ENCODE measurements at regions not wholly inside any gene's neighbourhood (a gene's known extent, or its start where the extent isn't known, plus 50 kb on each side); places are given as distances from the start of the nearest gene placed in this dataset.

GRCh38 chr18:54717673-54718407 lies 110.4 kb upstream of the RAB27B start:
- DNase-seq = no peak

DNA sequence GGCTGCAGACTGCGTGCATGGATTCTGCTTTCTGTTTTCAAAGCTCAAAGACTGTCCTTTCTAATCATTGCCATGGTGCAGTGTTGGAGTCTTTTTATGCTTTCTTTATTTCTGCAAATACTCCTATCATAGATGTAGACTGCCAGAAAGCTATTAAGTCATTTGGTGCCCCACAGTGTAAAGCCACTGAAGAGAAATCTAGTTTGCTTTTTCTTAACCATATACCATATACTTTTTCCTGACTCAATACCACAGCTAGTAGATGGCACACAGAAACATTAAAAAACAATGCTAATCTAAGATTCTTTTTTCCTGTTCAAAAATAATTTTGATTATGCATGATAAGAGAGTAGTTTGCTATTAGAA lies 109.9 kb upstream of the RAB27B start:
- DNase-seq = no peak

- DNase-seq = no peak
Measured at GRCh38 chr18:54720620-54721019, 107.7 kb upstream of the RAB27B start.

DNA sequence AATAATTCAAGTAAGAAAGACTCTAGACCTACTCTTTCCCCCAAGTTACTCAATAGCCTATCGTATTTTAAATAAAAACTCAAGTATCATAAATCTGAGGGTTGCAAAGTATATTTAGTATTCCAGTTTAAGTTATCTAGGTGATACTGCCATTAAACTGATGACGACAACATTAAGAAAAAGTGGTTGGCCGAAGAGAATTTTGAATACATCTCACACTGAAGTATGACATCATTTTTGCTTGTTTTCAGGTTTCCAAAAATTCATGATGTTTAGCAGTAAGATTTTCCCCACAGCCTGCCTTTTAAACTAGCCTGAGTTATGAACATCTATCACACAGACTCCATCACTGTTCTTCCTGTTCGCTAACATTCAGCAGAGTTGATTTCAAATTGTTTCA lies 102.1 kb upstream of the RAB27B start:
- no peak for DNase-seq

- DNase-seq = no peak
Measured at GRCh38 chr18:54734059-54734458, 94.2 kb upstream of the RAB27B start.

- DNase-seq = no peak
Measured at GRCh38 chr18:54736981-54737380, 91.3 kb upstream of the RAB27B start.

DNA sequence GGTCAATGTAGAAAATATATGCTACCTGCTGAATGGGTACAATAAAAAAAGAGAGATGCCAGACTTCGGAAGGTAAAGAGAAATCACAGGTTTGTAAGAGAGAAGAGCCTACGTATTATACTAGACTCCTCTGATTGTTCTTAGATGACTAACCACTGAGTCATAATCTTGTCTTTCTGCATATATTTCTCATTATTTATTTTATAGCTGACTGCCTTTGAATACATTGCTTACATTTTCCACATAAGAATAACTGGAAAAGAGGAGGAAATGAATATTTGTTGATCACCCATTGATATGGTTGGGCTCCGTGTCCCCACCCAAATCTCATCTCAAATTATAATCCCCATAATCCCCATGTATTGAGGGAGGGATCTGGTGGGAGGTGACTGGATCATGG lies 90.3 kb upstream of the RAB27B start:
- DNase-seq = no peak

DNA sequence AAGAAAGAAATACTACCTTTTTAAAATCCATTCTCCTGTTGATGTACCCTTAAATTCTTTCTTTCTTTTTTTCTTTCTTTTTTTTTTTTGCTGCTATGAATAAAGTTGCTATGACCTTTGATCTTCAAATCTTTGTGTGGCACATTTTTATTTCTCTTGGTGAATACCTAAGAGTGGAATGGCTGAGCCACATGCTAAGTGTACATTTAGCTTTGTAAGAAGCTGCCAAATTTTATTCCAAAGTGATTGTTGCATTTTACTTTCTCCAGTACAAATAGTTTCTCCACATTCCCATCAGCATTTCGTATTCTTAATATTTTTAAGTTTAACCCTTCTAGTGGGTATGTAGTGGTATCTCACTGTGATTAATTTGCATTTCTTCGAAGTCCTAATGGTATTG lies 88.8 kb upstream of the RAB27B start:
- no peak for DNase-seq

GRCh38 chr18:54740136-54740846 lies 88.0 kb upstream of the RAB27B start:
- DNase-seq = no peak

DNA sequence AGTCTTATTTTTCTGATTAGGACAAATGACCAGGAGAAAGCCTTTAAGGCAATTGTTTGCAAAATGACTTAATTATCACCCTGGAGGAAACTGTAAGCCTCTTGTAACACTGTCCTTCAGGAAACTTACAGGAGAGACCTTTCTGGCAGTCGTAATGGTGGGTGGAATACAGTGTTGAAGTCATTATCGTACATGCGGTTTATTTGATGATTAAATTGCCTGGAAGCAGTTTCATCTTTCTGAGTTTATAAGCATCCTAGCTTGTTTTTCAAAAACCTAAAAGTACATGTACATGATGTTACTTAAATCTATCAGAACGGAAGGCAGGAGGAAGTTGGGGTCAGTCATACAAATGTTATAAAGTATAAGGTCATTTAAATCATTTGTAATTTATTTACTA lies 86.2 kb upstream of the RAB27B start:
- DNase-seq = no peak

GRCh38 chr18:54742659-54743604 lies 85.3 kb upstream of the RAB27B start:
- DNase-seq = no peak

- no peak for DNase-seq
Measured at GRCh38 chr18:54743605-54743995, 84.7 kb upstream of the RAB27B start.

GRCh38 chr18:54749291-54749690 lies 79.0 kb upstream of the RAB27B start:
- no peak for DNase-seq

DNA sequence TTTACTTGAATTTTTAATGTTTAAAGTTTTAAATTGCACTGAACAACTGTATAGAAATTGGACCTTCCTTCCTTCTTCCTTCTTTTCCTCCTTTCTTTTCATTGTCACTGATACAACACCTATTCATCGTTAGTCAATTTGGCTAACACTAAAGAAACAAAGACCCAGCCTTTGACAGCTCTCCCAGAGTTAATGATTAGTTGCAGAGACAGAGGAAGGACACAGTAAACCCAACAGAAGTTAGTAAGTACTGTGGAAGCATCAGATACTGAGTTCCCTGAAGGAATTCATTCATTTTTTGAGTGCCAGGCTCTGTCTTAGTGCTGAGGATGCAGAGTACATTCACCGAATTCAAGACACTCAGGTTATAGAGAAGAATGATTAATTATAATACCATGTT lies 77.9 kb upstream of the RAB27B start:
- DNase-seq = no peak

DNA sequence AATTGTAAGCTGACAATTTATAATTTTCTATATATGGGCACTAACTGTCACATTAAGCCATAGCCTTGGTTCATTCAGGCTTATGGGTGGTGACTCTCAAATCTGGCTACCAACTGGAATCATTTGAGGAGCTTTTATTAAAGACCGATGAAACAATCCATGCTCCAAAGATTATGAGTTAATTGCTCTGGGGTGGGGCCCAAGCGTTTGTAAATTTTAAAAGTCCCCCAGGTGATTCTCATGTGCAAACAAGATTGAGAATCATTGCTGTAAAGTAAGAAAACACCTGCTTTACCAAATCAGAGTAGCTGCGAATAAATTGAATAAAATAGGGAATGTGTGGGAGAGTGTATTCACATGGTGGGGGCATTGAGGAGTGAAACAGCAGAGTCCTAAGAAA lies 76.1 kb upstream of the RAB27B start:
- no peak for DNase-seq

DNA sequence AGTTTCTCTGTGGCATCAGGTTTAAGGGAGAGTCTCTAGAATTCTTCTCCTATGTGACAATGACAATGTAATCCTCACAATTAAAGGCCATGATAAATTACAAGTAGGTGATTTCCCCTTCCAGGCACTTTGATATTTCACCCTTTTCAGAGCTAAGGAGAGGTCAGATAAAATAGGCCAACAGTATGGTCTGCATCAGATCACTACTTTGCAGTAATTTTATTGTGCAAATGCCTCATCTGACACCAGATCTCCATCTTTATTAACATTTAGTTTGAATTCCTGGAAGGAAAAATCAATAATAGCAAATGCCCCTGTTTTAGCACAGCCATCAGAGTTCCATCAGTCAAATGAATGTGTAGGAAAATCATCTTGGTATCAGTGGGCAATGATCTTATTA lies 72.8 kb upstream of the RAB27B start:
- DNase-seq = no peak

DNA sequence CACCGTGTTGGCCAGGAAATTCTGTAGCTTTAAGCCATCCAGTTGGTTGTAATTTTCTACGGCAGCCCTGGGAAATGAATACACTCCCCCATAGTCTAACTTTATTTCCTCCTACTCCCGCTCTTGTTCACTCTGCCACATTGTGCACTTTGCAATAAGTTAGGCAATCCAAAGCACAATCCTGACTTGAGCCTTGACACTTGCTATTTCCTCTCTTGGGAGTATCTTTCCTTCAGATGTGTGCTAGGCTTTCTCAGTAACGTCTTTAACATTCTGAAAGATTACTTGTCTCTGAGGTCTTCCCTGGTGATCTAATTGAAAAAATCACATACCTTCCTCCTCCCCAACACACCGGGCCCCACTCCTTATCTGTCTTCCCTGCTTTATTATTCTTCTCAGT lies 65.9 kb upstream of the RAB27B start:
- DNase-seq = no peak

DNA sequence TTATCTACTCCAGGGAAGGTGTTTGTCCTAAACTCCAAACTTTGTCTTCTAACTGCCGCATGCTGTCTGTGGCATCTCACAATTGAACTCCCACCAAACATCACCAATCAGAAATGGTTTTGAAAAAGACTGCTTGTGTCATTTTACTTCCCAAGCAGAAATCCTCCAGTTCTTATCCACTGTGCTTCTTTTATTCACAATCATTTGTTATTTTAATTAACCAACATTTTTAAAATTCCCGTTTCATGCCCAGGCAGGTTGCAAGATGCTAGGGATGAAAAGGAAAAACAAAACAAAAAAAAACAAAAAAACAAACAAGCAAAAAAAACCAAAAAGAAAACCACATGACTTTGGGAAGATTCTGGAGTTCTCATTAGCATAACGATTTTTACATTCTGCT lies 63.5 kb upstream of the RAB27B start:
- no peak for DNase-seq

DNA sequence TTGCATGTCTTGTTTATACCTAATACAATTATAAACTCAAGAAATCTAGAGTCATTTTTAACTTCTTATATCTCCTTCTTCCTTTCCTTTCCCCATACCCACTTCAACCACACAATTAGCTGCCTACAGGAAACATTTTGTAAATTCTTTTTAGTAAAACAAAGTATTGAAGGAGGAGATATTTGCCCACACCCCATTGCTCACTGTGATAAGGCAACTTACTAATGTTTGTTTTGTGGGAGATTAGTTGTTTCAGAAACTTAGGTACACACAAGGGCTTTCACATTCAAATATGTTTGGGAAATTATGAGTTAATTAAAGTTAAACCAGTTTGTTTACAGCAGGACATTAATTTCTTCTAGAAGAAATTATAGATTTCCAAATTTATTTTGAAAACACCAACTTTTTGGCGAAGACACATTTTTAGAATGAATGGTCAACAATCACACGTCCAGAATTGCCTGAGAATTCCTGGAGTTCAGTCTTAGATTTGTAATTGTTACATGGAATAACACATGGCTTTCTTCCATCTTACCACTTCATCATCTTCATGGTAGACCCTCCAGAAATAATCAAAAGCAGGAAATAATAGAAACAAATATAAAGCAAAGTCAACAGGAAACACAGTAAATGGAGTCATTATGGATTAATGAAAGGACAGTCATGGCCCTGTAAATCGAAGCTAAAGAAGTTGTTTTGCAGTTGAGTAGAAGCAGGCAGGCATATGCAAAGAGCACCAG lies 62.5 kb upstream of the RAB27B start:
- DNase-seq = no peak

GRCh38 chr18:54766634-54767033 lies 61.6 kb upstream of the RAB27B start:
- no peak for DNase-seq

DNA sequence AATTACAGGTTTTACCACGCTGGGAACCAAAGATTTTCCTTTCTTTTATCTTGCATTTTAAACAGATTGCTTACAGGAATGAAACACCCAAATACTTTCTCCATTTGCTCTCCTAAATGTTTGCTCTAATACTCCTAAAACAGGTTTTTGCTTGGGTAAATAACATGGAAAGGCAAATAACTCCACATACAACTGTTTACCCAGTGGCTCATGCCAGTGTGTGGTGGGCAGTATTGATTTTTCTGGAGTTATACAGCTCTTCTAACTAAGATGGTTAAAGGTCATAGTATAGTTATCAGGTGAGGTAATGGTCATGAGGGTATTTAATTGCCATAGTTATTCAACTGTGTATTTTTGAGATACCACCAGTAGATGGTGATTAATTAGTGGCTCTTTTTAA lies 61.2 kb upstream of the RAB27B start:
- no peak for DNase-seq

DNA sequence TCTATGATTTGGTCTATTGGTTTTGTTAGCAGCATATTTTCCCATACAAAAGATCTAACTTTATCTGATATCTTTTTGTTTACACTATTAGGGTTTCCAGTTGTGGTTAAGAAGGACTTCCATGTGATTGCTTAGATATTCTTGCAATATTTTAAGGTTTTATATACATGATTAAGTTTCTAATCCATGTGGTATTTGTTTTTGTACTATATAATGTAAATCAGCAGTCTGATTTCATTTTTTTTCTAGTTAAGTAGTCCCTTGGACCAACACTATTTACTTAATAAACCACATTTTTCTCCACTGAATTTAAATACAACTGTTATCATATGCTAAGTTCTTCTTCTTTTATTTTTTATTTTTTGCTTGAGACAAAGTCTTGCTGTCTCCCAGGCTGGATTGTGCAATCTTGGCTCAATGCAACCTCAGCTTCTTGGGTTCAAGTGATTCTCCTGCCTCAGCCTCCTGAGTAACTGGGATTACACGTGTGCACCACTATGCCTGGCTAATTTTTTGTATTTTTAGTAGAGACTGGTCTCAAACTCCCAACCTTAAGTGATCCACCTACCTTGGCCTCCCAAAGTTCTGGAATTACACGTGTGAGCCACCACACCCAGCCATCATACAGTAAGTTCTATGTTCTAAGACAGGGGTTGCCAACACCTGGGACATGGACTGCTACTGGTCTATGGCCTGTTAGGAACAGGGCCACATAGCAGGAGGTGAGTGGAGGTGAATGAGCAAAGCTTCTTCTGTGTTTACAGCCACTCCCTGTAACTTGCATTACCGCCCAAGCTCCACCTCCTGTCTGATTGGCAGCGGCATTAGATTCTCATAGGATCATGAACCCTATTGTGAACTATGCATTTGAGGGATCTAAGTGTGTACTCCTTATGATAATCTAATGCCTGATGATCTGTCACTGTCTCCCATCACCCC lies 58.5 kb upstream of the RAB27B start:
- no peak for DNase-seq

All from DMS 273 treated with DMSO at 0.1 percent for 48 hours (cell line).